ENCODE measurements at regions not wholly inside any gene's neighbourhood (a gene's known extent, or its start where the extent isn't known, plus 50 kb on each side); places are given as distances from the start of the nearest gene placed in this dataset.

DNA sequence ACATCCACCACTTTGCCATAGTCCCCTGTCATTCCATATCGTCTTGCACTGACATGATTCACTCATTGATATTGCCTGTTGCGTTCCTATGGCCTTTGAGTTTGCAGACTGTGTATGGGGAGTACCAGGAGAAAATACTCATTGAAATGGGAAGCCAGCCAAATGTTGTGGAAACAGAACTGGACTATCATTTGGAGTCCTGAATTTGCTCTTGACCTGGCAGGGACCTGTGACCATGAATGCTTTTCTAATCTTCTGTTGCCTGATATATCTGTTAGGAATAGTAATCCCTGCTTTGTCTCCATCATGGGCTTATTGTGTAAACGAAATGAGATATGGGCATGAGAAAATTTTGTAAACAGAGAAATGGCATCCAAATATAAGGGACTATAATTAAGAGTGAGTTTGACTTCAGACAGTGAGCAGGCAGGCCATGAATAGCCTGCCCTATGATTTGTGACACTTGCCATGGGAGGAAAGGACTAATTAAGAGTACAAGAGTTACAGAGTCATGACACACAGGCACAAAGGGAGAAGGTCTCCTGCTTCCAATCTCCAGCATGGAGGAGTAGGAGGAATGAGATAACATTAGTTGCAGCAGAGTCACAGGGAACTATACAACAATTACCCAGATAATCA is 572.9 kb upstream of the SGCD start:
- H3K27me3 ChIP-seq, result no peaks in the 10 kb centered on the region
- H3K9me3 ChIP-seq, result no peaks in the 10 kb centered on the region
- H3K4me1 ChIP-seq, result peaks cover 0 to 21% (median 5%) of the 10 kb centered on the region in 12 donors
- H3K27ac ChIP-seq, result peak overlapping the region in 9 of 12 donors; percentile 31 to 72 (median 65)
- ATAC-seq (peak; percentile 89 to 95 (median 94)), DNase-seq (peak in 2 of 5 donors; percentile 27 to 29)
- no peak overlapping the region for H3K4me3 ChIP-seq
- intact Hi-C loops (cut with DNase I), result no loop called here
- H3K36me3 ChIP-seq, result no peaks in the 10 kb centered on the region
- 22 to 34% (median 25%) methylated on average over 3 of the region's 3 CpGs for WGBS, 4 donors
- TF ChIP-seq, protein P1, sequence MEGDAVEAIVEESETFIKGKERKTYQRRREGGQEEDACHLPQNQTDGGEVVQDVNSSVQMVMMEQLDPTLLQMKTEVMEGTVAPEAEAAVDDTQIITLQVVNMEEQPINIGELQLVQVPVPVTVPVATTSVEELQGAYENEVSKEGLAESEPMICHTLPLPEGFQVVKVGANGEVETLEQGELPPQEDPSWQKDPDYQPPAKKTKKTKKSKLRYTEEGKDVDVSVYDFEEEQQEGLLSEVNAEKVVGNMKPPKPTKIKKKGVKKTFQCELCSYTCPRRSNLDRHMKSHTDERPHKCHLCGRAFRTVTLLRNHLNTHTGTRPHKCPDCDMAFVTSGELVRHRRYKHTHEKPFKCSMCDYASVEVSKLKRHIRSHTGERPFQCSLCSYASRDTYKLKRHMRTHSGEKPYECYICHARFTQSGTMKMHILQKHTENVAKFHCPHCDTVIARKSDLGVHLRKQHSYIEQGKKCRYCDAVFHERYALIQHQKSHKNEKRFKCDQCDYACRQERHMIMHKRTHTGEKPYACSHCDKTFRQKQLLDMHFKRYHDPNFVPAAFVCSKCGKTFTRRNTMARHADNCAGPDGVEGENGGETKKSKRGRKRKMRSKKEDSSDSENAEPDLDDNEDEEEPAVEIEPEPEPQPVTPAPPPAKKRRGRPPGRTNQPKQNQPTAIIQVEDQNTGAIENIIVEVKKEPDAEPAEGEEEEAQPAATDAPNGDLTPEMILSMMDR (IDR thresholded peaks at IDR 0.05), result no peak
- peak in 1 of 2 donors; percentile 21 for TF ChIP-seq POLR2A (IDR thresholded peaks at IDR 0.05)

- Histone ChIP-seq H3K27ac (no peak overlapping the region), H3K4me3 (no peak overlapping the region), H3K9me3 (peaks cover 0 to 5% (median 0%) of the 10 kb centered on the region in 12 donors), H3K27me3 (no peaks in the 10 kb centered on the region), H3K4me1 (peaks cover 0 to 23% (median 5%) of the 10 kb centered on the region in 12 donors), H3K36me3 (no peaks in the 10 kb centered on the region)
- ATAC-seq (no peak), DNase-seq (no peak)
- 90 to 97% (median 94%) methylated on average over 2 of the region's 2 CpGs for WGBS, 4 donors
- intact Hi-C loops (cut with DNase I), result no loop called here
- no peak for TF ChIP-seq POLR2A (IDR thresholded peaks at IDR 0.05)
- TF ChIP-seq, protein P1 (IDR thresholded peaks at IDR 0.05), result no peak
These were observed 567.7 kb upstream of the SGCD start for GRCh38 chr5:155759252-155759651.

DNA sequence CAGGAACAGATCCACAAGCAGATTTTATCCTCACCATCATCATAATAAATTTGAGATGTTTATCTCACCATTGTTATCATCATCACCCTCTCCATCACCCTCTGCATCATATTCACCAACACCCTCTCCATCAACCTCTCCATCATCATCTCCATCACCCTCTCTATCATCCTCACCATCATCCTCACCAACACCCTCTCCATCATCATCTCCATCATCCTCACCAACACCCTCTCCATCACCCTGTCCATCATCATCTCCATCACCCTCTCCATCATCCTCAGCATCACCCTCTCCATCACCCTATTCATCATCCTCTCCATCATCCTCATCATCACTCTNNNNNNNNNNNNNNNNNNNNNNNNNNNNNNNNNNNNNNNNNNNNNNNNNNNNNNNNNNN is 567.0 kb upstream of the SGCD start:
- no peak overlapping the region for H3K27ac ChIP-seq
- peaks cover 0 to 5% (median 0%) of the 10 kb centered on the region in 12 donors for H3K9me3 ChIP-seq
- no peaks in the 10 kb centered on the region for H3K27me3 ChIP-seq
- H3K4me3 ChIP-seq, result no peak overlapping the region
- intact Hi-C loops (cut with DNase I), result no loop called here
- H3K36me3 ChIP-seq, result no peaks in the 10 kb centered on the region
- peaks cover 0 to 20% (median 2%) of the 10 kb centered on the region in 12 donors for H3K4me1 ChIP-seq
- no peak for DNase-seq
- ATAC-seq, result no peak
- TF ChIP-seq, protein P1 (IDR thresholded peaks at IDR 0.05), result no peak
- no peak for TF ChIP-seq POLR2A (IDR thresholded peaks at IDR 0.05)

GRCh38 chr5:155761502-155761901 is 565.5 kb upstream of the SGCD start:
- TF ChIP-seq, protein P1 (IDR thresholded peaks at IDR 0.05), result no peak
- peaks cover 0 to 10% (median 0%) of the 10 kb centered on the region in 12 donors for H3K4me1 ChIP-seq
- intact Hi-C loops (cut with DNase I), result no loop called here
- ATAC-seq (no peak), DNase-seq (no peak)
- H3K27ac ChIP-seq, result no peak overlapping the region
- no peak overlapping the region for H3K4me3 ChIP-seq
- H3K9me3 ChIP-seq, result peaks cover 0 to 5% (median 0%) of the 10 kb centered on the region in 12 donors
- no peaks in the 10 kb centered on the region for H3K36me3 ChIP-seq
- 62 to 85% (median 74%) methylated on average over 2 of the region's 2 CpGs for WGBS, 4 donors
- no peaks in the 10 kb centered on the region for H3K27me3 ChIP-seq
